Smooth muscle cell (in vitro differentiated cells): ENCODE measurements at regions not wholly inside any gene's neighbourhood (a gene's known extent, or its start where the extent isn't known, plus 50 kb on each side); places are given as distances from the start of the nearest gene placed in this dataset.

ENCODE experiments used
- DNase-seq: peaks from one replicate; lab custom pipeline; 2025; ENCODE audit not compliant: unreplicated experiment; lab: John Stamatoyannopoulos, UW
- H2AFZ ChIP-seq: fragments of 200-600 bp; sonication (generic); 2 replicates; pipeline ENCODE4 v1.6.0; 2016; ENCODE audit warnings: antibody characterized with exemption, low read depth, mild to moderate bottlenecking
- H3F3A ChIP-seq: fragments of 200-600 bp; sonication (generic); 2 replicates; pipeline ENCODE4 v1.6.0; 2017; ENCODE audit warnings: antibody characterized with exemption, low read depth
- H3K27ac ChIP-seq: fragments of 200-600 bp; sonication (generic); 2 replicates; pipeline ENCODE4 v1.5.1; 2016; ENCODE audit warnings: low read depth, mild to moderate bottlenecking
- H3K27me3 ChIP-seq: fragments of 200-600 bp; sonication (generic); 2 replicates; pipeline ENCODE4 v1.6.1; 2016; ENCODE audit warnings: low read depth, mild to moderate bottlenecking
- H3K36me3 ChIP-seq: fragments of 200-600 bp; sonication (generic); 2 replicates; pipeline ENCODE4 v1.5.1; 2016; ENCODE audit warnings: low read depth
- H3K4me1 ChIP-seq: fragments of 200-600 bp; sonication (generic); 2 replicates; pipeline ENCODE4 v1.5.1; 2016; ENCODE audit warnings: low read depth
- H3K4me2 ChIP-seq: fragments of 200-600 bp; sonication (generic); 2 replicates; pipeline ENCODE4 v1.6.0; 2016; ENCODE audit warnings: mild to moderate bottlenecking
- H3K4me3 ChIP-seq: fragments of 200-600 bp; sonication (generic); 2 replicates; pipeline ENCODE4 v1.5.1; 2016; ENCODE audit warnings: mild to moderate bottlenecking
- H3K79me2 ChIP-seq: fragments of 200-600 bp; sonication (generic); 2 replicates; pipeline ENCODE4 v1.6.0; 2016; ENCODE audit warnings: low read depth, mild to moderate bottlenecking
- H3K9ac ChIP-seq: fragments of 200-600 bp; sonication (generic); 2 replicates; pipeline ENCODE4 v1.6.0; 2016; ENCODE audit warnings: low read depth
- H3K9me3 ChIP-seq: fragments of 200-600 bp; sonication (generic); replicated peaks from 2 replicates; pipeline ENCODE4 v1.5.1; 2016; ENCODE audit warnings: low read depth
- H4K20me1 ChIP-seq: fragments of 200-600 bp; sonication (generic); 2 replicates; pipeline ENCODE4 v1.6.0; 2016; ENCODE audit warnings: low read depth
- WGBS: methylation state at CpG from one replicate; pipeline ENCODE4 v1.1.7; 2016; ENCODE audit warnings: low lambda C conversion rate; 5-methylcytosine and 5-hydroxymethylcytosine counted together
- TF ChIP-seq, protein P1 (sequence below): fragments of 200-600 bp; sonication (generic); IDR thresholded peaks from 2 replicates; pipeline ENCODE4 v1.5.1; 2017; ENCODE audit warnings: borderline replicate concordance, mild to moderate bottlenecking, antibody characterized with exemption; ENCODE audit not compliant: insufficient read depth, poor library complexity, severe bottlenecking

DNA sequence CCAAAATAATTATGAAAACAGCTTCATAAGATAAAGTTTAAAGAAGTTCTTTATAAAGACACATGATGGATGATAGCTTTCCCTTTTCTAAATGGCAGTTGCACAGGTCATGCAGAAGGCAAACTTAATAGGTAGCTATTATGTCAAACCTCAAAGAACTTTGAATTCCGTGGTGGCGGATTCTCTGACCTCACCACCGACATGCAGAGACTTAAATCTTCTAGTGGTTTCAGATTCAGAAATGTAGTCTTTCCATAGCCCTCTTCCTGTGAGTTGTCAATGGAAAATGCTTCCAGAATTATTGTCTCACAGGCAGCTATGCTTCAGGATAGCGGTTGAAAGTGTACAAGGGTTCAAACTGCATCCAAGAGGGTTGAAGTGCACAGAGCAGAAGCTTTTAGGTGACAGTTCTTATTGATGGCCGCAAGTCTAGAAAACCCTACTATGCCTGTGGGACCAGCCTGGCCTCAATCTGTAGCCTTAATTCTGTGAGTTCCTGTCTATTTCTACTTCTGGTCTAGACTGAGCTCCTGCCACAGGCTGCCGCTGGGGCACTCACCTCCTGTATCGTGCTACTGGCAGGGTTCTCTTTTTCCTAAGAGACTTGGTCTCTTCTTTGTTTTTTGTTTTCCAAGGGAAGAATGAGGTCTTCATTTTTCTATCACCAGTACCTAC lies 117.0 kb upstream of the ERRFI1 start:
- TF ChIP-seq, protein P1, sequence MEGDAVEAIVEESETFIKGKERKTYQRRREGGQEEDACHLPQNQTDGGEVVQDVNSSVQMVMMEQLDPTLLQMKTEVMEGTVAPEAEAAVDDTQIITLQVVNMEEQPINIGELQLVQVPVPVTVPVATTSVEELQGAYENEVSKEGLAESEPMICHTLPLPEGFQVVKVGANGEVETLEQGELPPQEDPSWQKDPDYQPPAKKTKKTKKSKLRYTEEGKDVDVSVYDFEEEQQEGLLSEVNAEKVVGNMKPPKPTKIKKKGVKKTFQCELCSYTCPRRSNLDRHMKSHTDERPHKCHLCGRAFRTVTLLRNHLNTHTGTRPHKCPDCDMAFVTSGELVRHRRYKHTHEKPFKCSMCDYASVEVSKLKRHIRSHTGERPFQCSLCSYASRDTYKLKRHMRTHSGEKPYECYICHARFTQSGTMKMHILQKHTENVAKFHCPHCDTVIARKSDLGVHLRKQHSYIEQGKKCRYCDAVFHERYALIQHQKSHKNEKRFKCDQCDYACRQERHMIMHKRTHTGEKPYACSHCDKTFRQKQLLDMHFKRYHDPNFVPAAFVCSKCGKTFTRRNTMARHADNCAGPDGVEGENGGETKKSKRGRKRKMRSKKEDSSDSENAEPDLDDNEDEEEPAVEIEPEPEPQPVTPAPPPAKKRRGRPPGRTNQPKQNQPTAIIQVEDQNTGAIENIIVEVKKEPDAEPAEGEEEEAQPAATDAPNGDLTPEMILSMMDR = no peak
- H4K20me1 ChIP-seq = no peaks in the 10 kb centered on the region
- no peaks in the 10 kb centered on the region for H3K9me3 ChIP-seq
- no peaks in the 10 kb centered on the region for H3K79me2 ChIP-seq
- no peaks in the 10 kb centered on the region for H3K4me1 ChIP-seq
- no peak overlapping the region for H3K9ac ChIP-seq
- no peak overlapping the region for H2AFZ ChIP-seq
- peak overlapping the region; percentile 50 for H3K27ac ChIP-seq
- WGBS = 47% methylated on average over 7 of the region's 7 CpGs
- DNase-seq = no peak
- H3K36me3 ChIP-seq = no peaks in the 10 kb centered on the region
- peak overlapping the region; percentile 12 for H3K4me2 ChIP-seq
- H3K4me3 ChIP-seq = no peak overlapping the region
- H3F3A ChIP-seq = peaks cover 6% of the 10 kb centered on the region
- H3K27me3 ChIP-seq = no peaks in the 10 kb centered on the region

DNA sequence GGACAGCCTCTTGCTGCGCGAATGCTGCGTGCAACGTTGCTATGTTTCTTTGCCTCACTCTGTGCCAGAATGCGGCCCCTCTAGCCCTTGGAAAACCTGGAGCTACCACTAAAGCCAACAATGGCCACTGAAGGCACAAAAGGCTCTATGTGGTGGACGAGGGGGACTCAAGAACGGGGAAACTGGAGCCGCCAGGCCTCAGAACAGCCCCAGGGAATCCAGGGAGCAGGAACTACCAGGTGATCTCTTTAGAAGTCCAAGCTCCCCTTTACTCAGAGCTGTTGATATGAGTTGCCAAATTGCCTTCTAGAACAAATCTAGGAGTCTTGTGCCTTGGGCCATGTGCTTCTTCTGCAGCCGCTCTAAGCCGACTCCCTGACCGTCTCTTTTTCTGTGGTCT lies 113.8 kb upstream of the ERRFI1 start:
- no peak for DNase-seq
- H4K20me1 ChIP-seq = no peaks in the 10 kb centered on the region
- H3K9me3 ChIP-seq = no peaks in the 10 kb centered on the region
- TF ChIP-seq, protein P1 = no peak
- H3K4me3 ChIP-seq = no peak overlapping the region
- H3K36me3 ChIP-seq = no peaks in the 10 kb centered on the region
- H3K27me3 ChIP-seq = no peaks in the 10 kb centered on the region
- peaks cover 26% of the 10 kb centered on the region for H3F3A ChIP-seq
- H3K27ac ChIP-seq = no peak overlapping the region
- H3K4me1 ChIP-seq = peaks cover 10% of the 10 kb centered on the region
- H3K9ac ChIP-seq = no peak overlapping the region
- H3K4me2 ChIP-seq = no peak overlapping the region
- no peaks in the 10 kb centered on the region for H3K79me2 ChIP-seq
- 95% methylated on average over 11 of the region's 11 CpGs for WGBS
- no peak overlapping the region for H2AFZ ChIP-seq

DNA sequence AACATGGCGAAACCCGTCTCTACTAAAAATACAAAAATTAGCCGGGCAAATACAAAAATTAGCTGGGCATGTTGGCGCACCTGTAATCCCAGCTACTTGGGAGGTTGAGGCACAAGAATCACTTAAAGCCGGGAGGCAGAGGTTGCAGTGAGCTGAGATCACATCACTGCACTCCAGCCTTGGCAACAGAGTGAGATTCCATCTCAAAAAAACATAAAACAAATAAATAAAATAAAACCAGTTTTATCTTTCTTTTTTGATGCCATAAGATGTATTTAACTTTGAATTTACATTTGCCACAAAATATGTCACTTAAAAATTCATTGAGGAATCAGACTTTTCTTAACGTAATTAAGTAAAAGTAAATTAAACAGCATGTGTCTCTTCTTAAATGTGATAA lies 113.3 kb upstream of the ERRFI1 start:
- H2AFZ ChIP-seq = no peak overlapping the region
- peaks cover 10% of the 10 kb centered on the region for H3K4me1 ChIP-seq
- H3K4me3 ChIP-seq = no peak overlapping the region
- TF ChIP-seq, protein P1 = no peak
- DNase-seq = no peak
- no peak overlapping the region for H3K27ac ChIP-seq
- H3K9me3 ChIP-seq = no peaks in the 10 kb centered on the region
- no peak overlapping the region for H3K4me2 ChIP-seq
- no peaks in the 10 kb centered on the region for H4K20me1 ChIP-seq
- no peaks in the 10 kb centered on the region for H3K27me3 ChIP-seq
- no peaks in the 10 kb centered on the region for H3K79me2 ChIP-seq
- no peak overlapping the region for H3K9ac ChIP-seq
- no peaks in the 10 kb centered on the region for H3K36me3 ChIP-seq
- peaks cover 31% of the 10 kb centered on the region for H3F3A ChIP-seq
- WGBS = 96% methylated on average over 6 of the region's 6 CpGs

DNA sequence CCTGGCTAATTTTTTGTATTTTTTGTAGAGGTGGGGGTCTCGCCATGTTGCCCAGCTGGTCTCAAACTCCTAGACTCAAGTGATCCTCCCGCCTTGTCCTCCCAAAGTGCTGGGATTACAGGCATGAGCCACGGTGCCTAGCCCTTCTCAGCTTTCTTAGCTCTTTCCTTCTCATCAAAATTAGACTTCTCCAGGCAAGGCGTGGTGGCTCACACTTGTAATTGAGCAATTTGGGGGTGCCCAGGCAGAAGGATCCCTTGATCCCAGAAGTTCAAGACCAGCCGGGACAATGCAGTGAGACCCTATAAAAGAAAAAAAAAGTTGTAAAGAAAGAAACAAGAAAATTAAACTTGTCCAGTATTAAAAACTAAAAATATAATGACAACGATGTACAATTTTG lies 112.6 kb upstream of the ERRFI1 start:
- Histone ChIP-seq H4K20me1 (no peaks in the 10 kb centered on the region), H3K27me3 (no peaks in the 10 kb centered on the region), H3K9me3 (no peaks in the 10 kb centered on the region), H3F3A (peaks cover 34% of the 10 kb centered on the region), H3K9ac (no peak overlapping the region), H3K4me3 (no peak overlapping the region), H3K4me1 (peaks cover 10% of the 10 kb centered on the region), H2AFZ (no peak overlapping the region), H3K27ac (peak overlapping the region; percentile 80), H3K4me2 (no peak overlapping the region), H3K79me2 (no peaks in the 10 kb centered on the region), H3K36me3 (no peaks in the 10 kb centered on the region)
- TF ChIP-seq, protein P1 = no peak
- no peak for DNase-seq
- WGBS = 96% methylated on average over 6 of the region's 6 CpGs
